ENCODE measurements at regions not wholly inside any gene's neighbourhood (a gene's known extent, or its start where the extent isn't known, plus 50 kb on each side); places are given as distances from the start of the nearest gene placed in this dataset.

DNA sequence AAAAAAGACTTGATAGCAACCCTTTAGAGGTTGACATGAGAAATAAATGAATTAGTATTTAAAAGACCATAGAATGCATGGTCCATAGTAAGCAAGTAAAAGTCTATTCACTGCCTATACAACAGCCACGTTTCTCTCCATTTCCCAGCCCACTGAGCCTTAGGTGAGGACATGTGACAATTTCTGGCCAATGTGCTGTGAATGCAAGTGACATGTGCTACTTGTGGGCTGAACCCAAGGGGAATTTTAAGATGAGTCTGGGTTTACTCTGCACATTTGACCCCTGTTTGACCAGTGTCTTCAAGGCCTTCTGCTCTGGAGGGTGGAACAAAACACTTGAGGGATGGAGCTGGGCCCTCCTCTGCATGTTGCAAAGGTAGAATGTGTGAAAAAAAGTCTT lies 384.4 kb upstream of the KLF6 start:
- TF ChIP-seq ZNF404 (tag by site-specific recombination; IDR thresholded peaks at IDR 0.05) (no peak), ZNF530 (tag by site-specific recombination; IDR thresholded peaks at IDR 0.05; ENCODE audit: low read depth) (no peak), ZNF792 (tag by site-specific recombination; IDR thresholded peaks at IDR 0.05) (no peak), BCL11B (tag by site-specific recombination; IDR thresholded peaks at IDR 0.05; ENCODE audit: low read depth) (no peak), ZNF529 (tag by site-specific recombination; IDR thresholded peaks at IDR 0.05; ENCODE audit: insufficient replicate concordance) (no peak), ZNF354C (tag by site-specific recombination; IDR thresholded peaks at IDR 0.05; ENCODE audit: borderline replicate concordance, low read depth) (no peak), ZNF677 (tag by site-specific recombination; IDR thresholded peaks at IDR 0.05) (no peak), ZNF302 (tag by site-specific recombination; IDR thresholded peaks at IDR 0.05; ENCODE audit: low read depth) (no peak), ZNF837 (tag by site-specific recombination; IDR thresholded peaks at IDR 0.05) (no peak), SP3 (tag by site-specific recombination; IDR thresholded peaks at IDR 0.05) (no peak), ZNF174 (tag by site-specific recombination; IDR thresholded peaks at IDR 0.05) (no peak)
- TF ChIP-seq, protein P1, sequence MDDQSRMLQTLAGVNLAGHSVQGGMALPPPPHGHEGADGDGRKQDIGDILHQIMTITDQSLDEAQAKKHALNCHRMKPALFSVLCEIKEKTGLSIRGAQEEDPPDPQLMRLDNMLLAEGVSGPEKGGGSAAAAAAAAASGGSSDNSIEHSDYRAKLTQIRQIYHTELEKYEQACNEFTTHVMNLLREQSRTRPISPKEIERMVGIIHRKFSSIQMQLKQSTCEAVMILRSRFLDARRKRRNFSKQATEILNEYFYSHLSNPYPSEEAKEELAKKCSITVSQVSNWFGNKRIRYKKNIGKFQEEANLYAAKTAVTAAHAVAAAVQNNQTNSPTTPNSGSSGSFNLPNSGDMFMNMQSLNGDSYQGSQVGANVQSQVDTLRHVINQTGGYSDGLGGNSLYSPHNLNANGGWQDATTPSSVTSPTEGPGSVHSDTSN (CRISPR knock-in tag; IDR thresholded peaks at IDR 0.05): no peak
- TF ChIP-seq, protein P2, sequence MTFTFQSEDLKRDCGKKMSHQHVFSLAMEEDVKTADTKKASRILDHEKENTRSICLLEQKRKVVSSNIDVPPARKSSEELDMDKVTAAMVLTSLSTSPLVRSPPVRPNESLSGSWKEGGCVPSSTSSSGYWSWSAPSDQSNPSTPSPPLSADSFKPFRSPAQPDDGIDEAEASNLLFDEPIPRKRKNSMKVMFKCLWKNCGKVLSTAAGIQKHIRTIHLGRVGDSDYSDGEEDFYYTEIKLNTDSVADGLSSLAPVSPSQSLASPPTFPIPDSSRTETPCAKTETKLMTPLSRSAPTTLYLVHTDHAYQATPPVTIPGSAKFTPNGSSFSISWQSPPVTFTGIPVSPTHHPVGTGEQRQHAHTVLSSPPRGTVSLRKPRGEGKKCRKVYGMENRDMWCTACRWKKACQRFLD (tag by site-specific recombination; IDR thresholded peaks at IDR 0.05): no peak
- TF ChIP-seq, protein P3, sequence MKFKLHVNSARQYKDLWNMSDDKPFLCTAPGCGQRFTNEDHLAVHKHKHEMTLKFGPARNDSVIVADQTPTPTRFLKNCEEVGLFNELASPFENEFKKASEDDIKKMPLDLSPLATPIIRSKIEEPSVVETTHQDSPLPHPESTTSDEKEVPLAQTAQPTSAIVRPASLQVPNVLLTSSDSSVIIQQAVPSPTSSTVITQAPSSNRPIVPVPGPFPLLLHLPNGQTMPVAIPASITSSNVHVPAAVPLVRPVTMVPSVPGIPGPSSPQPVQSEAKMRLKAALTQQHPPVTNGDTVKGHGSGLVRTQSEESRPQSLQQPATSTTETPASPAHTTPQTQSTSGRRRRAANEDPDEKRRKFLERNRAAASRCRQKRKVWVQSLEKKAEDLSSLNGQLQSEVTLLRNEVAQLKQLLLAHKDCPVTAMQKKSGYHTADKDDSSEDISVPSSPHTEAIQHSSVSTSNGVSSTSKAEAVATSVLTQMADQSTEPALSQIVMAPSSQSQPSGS (tag by site-specific recombination; IDR thresholded peaks at IDR 0.05; ENCODE audit: low read depth): no peak
- TF ChIP-seq, protein P4, sequence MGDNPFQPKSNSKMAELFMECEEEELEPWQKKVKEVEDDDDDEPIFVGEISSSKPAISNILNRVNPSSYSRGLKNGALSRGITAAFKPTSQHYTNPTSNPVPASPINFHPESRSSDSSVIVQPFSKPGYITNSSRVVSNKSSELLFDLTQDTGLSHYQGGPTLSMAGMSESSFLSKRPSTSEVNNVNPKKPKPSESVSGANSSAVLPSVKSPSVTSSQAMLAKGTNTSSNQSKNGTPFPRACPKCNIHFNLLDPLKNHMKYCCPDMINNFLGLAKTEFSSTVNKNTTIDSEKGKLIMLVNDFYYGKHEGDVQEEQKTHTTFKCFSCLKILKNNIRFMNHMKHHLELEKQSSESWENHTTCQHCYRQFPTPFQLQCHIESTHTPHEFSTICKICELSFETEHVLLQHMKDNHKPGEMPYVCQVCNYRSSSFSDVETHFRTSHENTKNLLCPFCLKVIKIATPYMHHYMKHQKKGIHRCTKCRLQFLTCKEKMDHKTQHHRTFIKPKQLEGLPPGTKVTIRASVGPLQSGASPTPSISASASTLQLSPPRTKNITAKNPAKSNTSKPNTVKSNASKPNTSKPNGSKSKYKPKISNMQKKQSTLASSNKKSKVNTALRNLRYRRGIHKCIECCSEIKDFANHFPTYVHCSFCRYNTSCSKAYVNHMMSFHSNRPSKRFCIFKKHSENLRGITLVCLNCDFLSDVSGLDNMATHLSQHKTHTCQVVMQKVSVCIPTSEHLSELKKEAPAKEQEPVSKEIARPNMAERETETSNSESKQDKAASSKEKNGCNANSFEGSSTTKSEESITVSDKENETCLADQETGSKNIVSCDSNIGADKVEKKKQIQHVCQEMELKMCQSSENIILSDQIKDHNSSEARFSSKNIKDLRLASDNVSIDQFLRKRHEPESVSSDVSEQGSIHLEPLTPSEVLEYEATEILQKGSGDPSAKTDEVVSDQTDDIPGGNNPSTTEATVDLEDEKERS (tag by site-specific recombination; IDR thresholded peaks at IDR 0.05): no peak
- no peak overlapping the region for H3K27ac ChIP-seq (ENCODE audit: extremely low read depth, low read depth, low read length)
- ChIA-PET CTCF (no interaction called here), POLR2A (no interaction called here)
- H3K4me1 ChIP-seq (ENCODE audit: control insufficient read depth, insufficient read depth, low read length): no peaks in the 10 kb centered on the region
- H3K9me3 ChIP-seq (ENCODE audit: control insufficient read depth, insufficient read depth, low read depth, low read length): no peaks in the 10 kb centered on the region
- H3K36me3 ChIP-seq (ENCODE audit: control insufficient read depth in 2 of 2, insufficient read depth in 1 of 2, low read length in 2 of 2): no peaks in the 10 kb centered on the region
- H3K4me3 ChIP-seq (ENCODE audit: low read depth, low read length): no peak overlapping the region

DNA sequence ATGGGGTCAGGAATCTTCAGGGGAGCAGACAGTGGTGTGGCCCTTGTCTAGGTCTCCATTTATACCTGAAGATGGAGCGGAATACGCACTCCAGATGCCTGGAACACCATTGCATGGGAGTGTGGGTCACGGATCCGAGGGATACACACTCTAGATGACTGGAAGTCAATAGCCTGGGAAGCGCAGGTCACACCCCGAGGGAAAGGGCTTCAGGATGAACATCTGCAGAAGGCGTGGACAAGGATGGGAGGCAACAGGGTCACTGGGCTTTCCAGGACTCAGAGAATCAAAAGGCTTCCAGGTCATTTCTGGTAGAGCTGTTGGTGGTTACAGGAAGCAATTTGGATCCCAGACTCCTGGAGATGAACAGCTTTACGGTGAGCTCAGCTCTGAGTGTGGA lies 382.2 kb upstream of the KLF6 start:
- Histone ChIP-seq H3K4me3 (ENCODE audit: low read depth, low read length) (no peak overlapping the region), H3K4me1 (ENCODE audit: control insufficient read depth, insufficient read depth, low read length) (no peaks in the 10 kb centered on the region), H3K36me3 (ENCODE audit: control insufficient read depth in 2 of 2, insufficient read depth in 1 of 2, low read length in 2 of 2) (no peaks in the 10 kb centered on the region), H3K27ac (ENCODE audit: extremely low read depth, low read depth, low read length) (no peak overlapping the region), H3K9me3 (ENCODE audit: control insufficient read depth, insufficient read depth, low read depth, low read length) (no peaks in the 10 kb centered on the region)
- TF ChIP-seq ZNF175 (tag by site-specific recombination; IDR thresholded peaks at IDR 0.05): no peak
- no peak for TF ChIP-seq ZNF146 (tag by site-specific recombination; IDR thresholded peaks at IDR 0.05)
- TF ChIP-seq MYNN (tag by site-specific recombination; IDR thresholded peaks at IDR 0.05; ENCODE audit: borderline replicate concordance): no peak
- ChIA-PET POLR2A (no interaction called here), CTCF (no interaction called here)
